OCI-LY7 (cell line): ENCODE measurements at regions not wholly inside any gene's neighbourhood (a gene's known extent, or its start where the extent isn't known, plus 50 kb on each side); places are given as distances from the start of the nearest gene placed in this dataset.

ENCODE experiments used
- CTCF ChIP-seq: fragments of 200-600 bp; sonication (generic); conservative IDR thresholded peaks from 2 replicates; pipeline ENCODE4 v1.5.1; 2014; ENCODE audit warnings: mild to moderate bottlenecking, antibody characterized with exemption, low read length, moderate library complexity, mixed read lengths
- EZH2phosphoT487 ChIP-seq: fragments of 200-600 bp; sonication (generic); IDR thresholded peaks from 2 replicates; pipeline ENCODE4 v1.6.1; 2018; ENCODE audit warnings: low read depth, borderline replicate concordance, mild to moderate bottlenecking, mixed run types, antibody characterized with exemption, low read length, moderate library complexity, mixed read lengths

- TF ChIP-seq CTCF (no peak), EZH2phosphoT487 (no peak)
These were observed 225.8 kb upstream of the ALCAM start for GRCh38 chr3:105140899-105141367.
